Omental fat pad (tissue), 3 donors: ENCODE measurements at regions not wholly inside any gene's neighbourhood (a gene's known extent, or its start where the extent isn't known, plus 50 kb on each side); places are given as distances from the start of the nearest gene placed in this dataset.

Experiments used
- ATAC-seq: fragments of 150-250 bp; one replicate; pipeline ENCODE4 v1.9.1; 2016; ENCODE audit warnings: mild to moderate bottlenecking, moderate library complexity; ENCODE audit not compliant: low FRiP score
- DNase-seq: peaks from one replicate; pipeline ENCODE4 v3.0.0-alpha.2; 2019; ENCODE audit warnings: low spot score
- CTCF ChIP-seq, 3 donors: fragments of 450-650 bp; IDR thresholded peaks; one replicate each; pipeline ENCODE4 v1.5.1; 2016 to 2017; ENCODE audit warnings: antibody characterized with exemption in 3 of 3, mild to moderate bottlenecking in 3 of 3, moderate library complexity in 2 of 3

- no peak for DNase-seq
- TF ChIP-seq CTCF (IDR thresholded peaks at IDR 0.05) = no peak
- no peak for ATAC-seq
Measured at GRCh38 chr14:86574778-86575129, 1044.8 kb downstream of the FLRT2 start.

GRCh38 chr14:86574051-86574777, 1044.3 kb downstream of the FLRT2 start:
- DNase-seq (no peak), ATAC-seq (no peak)
- no peak for TF ChIP-seq CTCF (IDR thresholded peaks at IDR 0.05)

- ATAC-seq (no peak), DNase-seq (no peak)
- TF ChIP-seq CTCF (IDR thresholded peaks at IDR 0.05) = no peak
Measured at GRCh38 chr14:86570371-86570770, 1040.4 kb downstream of the FLRT2 start.

GRCh38 chr14:86543521-86543920, 1013.6 kb downstream of the FLRT2 start:
- no peak for ATAC-seq
- no peak for TF ChIP-seq CTCF (IDR thresholded peaks at IDR 0.05)

GRCh38 chr14:86541972-86542371, 1012.0 kb downstream of the FLRT2 start:
- ATAC-seq (no peak), DNase-seq (no peak)
- no peak for TF ChIP-seq CTCF (IDR thresholded peaks at IDR 0.05)

More at GRCh38 chr14:86543521-86543920, 1013.6 kb downstream of the FLRT2 start:
- DNase-seq = no peak

GRCh38 chr14:86540636-86541247, 1010.8 kb downstream of the FLRT2 start:
- no peak for DNase-seq
- ATAC-seq = no peak
- TF ChIP-seq CTCF (IDR thresholded peaks at IDR 0.05) = no peak
